ENCODE measurements at regions not wholly inside any gene's neighbourhood (a gene's known extent, or its start where the extent isn't known, plus 50 kb on each side); places are given as distances from the start of the nearest gene placed in this dataset.

DNA sequence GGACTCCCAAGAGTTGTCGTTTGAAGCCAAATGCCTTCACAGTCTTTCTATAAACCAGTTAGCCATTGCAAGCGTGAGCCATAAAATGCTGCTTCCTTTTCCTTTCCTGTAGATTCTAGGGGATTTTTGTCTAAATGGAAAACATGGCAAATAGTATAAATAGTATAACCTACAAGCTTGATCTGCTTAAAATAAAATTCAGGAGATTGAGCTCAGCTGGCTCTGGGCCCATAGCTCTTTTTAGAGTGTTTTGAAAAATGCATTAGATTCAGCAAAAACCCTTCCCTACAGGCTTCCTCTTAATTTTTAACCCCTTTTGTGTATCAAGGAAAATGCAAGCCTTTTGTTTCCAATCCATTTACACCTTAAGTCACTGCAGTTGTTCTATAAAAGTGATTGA is 190.1 kb upstream of the GDF10 start:
- TF ChIP-seq, protein P1, sequence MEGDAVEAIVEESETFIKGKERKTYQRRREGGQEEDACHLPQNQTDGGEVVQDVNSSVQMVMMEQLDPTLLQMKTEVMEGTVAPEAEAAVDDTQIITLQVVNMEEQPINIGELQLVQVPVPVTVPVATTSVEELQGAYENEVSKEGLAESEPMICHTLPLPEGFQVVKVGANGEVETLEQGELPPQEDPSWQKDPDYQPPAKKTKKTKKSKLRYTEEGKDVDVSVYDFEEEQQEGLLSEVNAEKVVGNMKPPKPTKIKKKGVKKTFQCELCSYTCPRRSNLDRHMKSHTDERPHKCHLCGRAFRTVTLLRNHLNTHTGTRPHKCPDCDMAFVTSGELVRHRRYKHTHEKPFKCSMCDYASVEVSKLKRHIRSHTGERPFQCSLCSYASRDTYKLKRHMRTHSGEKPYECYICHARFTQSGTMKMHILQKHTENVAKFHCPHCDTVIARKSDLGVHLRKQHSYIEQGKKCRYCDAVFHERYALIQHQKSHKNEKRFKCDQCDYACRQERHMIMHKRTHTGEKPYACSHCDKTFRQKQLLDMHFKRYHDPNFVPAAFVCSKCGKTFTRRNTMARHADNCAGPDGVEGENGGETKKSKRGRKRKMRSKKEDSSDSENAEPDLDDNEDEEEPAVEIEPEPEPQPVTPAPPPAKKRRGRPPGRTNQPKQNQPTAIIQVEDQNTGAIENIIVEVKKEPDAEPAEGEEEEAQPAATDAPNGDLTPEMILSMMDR (IDR thresholded peaks at IDR 0.05; ENCODE audit: low read depth, low read length, missing input control): no peak
- TF ChIP-seq, protein P2, sequence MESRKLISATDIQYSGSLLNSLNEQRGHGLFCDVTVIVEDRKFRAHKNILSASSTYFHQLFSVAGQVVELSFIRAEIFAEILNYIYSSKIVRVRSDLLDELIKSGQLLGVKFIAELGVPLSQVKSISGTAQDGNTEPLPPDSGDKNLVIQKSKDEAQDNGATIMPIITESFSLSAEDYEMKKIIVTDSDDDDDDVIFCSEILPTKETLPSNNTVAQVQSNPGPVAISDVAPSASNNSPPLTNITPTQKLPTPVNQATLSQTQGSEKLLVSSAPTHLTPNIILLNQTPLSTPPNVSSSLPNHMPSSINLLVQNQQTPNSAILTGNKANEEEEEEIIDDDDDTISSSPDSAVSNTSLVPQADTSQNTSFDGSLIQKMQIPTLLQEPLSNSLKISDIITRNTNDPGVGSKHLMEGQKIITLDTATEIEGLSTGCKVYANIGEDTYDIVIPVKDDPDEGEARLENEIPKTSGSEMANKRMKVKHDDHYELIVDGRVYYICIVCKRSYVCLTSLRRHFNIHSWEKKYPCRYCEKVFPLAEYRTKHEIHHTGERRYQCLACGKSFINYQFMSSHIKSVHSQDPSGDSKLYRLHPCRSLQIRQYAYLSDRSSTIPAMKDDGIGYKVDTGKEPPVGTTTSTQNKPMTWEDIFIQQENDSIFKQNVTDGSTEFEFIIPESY (IDR thresholded peaks at IDR 0.05): no peak
- TF ChIP-seq GABPA (IDR thresholded peaks at IDR 0.05 in 1 of 2, conservative IDR thresholded peaks at IDR 0.05 in 1 of 2) (no peak), EGR1 (IDR thresholded peaks at IDR 0.05; ENCODE audit: low read depth in 2 of 2) (no peak), SP1 (IDR thresholded peaks at IDR 0.05) (no peak), JUND (IDR thresholded peaks at IDR 0.05) (no peak), RAD21 (IDR thresholded peaks at IDR 0.05) (no peak), TAF1 (conservative IDR thresholded peaks at IDR 0.05) (no peak)
- TF ChIP-seq, protein P3, sequence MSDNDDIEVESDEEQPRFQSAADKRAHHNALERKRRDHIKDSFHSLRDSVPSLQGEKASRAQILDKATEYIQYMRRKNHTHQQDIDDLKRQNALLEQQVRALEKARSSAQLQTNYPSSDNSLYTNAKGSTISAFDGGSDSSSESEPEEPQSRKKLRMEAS (IDR thresholded peaks at IDR 0.05): no peak

Measured in liver (tissue), 3 donors.